Body of pancreas (tissue), 4 donors: ENCODE measurements at regions not wholly inside any gene's neighbourhood (a gene's known extent, or its start where the extent isn't known, plus 50 kb on each side); places are given as distances from the start of the nearest gene placed in this dataset.

Experiments
- POLR2A ChIP-seq, 3 donors: fragments of 450-650 bp; IDR thresholded peaks; one replicate each; pipeline ENCODE4 v1.6.1; 2016; ENCODE audit warnings: antibody characterized with exemption in 3 of 3, mild to moderate bottlenecking in 2 of 3
- TF ChIP-seq, protein P1 (sequence below), 7 experiments: fragments of 450-650 bp in 4 of 7; fragments of 200-600 bp in 3 of 7; sonication (generic) in 3 of 7; IDR thresholded peaks; one replicate each; pipeline ENCODE4 v1.5.1; 2016 to 2019; ENCODE audit warnings: antibody characterized with exemption in 7 of 7

DNA sequence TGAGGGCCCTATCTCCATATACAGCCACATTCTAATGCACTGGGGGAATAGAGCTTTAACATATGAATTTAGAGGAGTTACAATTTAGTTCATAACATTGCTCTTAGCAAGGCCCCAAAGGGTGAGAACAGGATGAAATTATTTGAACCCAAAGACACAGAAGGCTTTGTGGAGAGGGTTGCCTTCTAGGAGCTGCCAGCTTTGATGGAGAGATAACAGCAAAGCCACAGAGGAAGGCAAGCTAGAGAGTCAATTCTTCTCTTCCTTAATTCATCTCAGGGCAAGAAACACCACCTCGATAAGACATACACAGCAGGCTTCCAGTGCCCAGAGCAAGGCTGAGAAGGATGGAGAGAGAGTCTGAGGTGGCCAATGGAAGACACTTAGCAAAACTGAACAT, 94.8 kb upstream of the TMPRSS15 start:
- TF ChIP-seq, protein P1, sequence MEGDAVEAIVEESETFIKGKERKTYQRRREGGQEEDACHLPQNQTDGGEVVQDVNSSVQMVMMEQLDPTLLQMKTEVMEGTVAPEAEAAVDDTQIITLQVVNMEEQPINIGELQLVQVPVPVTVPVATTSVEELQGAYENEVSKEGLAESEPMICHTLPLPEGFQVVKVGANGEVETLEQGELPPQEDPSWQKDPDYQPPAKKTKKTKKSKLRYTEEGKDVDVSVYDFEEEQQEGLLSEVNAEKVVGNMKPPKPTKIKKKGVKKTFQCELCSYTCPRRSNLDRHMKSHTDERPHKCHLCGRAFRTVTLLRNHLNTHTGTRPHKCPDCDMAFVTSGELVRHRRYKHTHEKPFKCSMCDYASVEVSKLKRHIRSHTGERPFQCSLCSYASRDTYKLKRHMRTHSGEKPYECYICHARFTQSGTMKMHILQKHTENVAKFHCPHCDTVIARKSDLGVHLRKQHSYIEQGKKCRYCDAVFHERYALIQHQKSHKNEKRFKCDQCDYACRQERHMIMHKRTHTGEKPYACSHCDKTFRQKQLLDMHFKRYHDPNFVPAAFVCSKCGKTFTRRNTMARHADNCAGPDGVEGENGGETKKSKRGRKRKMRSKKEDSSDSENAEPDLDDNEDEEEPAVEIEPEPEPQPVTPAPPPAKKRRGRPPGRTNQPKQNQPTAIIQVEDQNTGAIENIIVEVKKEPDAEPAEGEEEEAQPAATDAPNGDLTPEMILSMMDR (IDR thresholded peaks at IDR 0.05) = no peak
- TF ChIP-seq POLR2A (IDR thresholded peaks at IDR 0.05) = no peak
